GM18867 (cell line): ENCODE measurements at regions not wholly inside any gene's neighbourhood (a gene's known extent, or its start where the extent isn't known, plus 50 kb on each side); places are given as distances from the start of the nearest gene placed in this dataset.

ENCODE experiments used
- ATAC-seq: cut with Tn5 transposase; IDR thresholded peaks from one replicate; pipeline ENCODE4 v1.9.1; 2021; ENCODE audit warnings: mild to moderate bottlenecking, moderate library complexity; ENCODE audit not compliant: unreplicated experiment

DNA sequence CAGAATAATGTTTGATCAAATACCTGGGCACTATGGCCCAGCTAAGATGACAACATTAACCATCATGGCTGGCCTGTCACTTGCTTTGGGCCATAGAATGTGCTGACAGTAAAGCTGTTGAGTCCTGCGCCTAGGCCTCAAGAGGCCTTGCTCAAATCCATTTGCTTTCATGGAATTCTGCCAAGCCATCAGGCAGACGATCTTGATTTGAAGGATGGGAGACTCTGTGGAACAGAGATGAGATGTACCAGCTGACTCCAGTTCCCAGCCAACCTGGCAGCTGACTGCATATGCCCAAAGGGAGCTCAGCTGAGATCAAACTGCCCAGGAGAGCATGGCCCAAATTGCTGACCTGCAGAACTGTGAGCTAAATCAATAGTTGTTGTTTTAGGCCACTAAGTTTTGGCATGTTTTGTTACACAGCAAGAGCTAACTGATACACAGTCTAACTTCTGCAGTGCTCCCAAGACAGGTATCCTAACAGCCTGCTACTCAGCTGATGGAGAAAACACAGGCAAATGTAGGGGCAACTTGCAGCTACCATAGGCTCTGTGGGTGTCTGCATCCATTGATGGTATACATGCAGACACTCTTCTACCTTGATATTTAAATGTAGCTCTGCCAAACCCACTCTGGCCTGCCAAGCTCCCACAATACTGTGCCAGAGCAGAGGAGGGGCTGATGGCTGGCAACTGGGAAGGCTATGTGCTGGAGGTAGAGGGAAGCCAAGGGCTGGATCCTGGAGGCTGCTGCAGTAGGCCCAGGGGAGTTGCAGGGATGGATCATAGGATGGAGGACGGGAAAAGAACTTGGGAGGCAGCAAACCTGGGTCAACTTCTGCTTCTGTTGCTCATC is 55.2 kb upstream of the RNF24 start:
- ATAC-seq = no peak

DNA sequence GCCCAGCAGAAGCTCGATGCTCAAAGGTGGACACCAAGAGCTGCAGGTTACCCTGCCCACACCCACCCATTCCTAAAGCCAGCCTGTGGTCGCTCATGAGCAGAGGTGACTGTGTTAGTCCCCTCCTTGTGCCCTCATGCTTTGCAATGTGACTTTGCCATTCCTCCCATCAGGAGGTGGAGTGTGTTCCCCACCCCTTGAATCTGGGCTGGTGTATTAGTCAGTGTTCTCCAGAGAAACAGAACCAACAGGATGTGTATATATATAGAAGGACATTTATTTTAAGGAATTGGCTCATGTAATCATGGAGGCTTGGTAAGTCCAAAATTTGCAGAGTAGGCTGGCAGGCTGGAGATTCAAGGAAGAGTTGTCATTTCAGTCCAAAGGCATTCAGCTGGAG is 54.4 kb upstream of the RNF24 start:
- ATAC-seq = no peak

DNA sequence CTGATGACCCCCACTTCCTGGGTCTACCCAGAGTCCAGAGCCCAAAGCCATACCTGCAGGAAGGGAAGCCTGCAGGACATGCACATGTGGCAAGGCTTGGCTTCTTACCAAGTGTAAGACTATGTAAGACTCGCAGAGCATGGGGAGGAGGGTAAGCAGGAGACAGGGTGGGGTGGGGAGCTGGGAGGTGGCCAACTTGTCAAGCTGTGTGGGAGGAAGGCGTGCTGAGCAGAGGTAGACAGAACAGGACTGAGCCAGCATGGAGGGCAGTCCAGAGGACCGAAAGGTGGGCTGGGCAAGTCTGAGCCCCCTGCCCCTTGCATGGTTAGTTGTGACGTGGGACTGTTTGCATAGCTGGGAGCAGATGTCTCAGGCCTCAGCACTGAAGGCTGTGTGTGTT is 53.4 kb upstream of the RNF24 start:
- ATAC-seq = no peak

DNA sequence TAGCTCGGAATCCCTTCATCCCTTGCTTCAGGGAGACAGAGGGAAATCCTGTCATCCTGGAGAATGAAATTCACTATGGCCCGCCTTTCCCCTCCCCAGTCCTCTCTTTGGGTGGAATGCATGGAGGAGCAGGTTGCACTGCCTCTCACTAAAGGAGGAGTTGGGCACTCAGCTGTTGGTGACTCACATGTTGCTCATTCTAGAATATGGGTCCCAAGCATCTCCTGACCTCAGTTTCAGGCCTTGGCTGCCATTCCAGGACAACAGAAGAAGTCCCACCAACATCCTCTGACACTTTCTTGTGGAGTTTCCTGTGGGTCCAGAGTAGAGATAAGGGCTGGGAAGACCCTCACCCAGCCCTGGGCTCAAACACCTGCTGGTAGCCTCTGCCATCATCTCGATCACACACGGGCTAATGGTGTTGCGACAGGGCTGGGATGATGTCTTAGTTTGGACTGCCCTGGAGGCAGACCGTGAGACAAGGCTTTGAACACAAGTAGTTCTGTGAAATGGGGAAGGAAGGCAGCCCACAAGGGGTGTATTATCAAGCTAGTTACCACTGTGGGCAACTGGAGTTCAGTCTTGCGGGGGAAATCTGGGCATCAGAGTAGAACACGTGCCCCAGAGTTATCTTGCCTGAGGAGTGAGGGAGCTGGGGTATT is 52.4 kb upstream of the RNF24 start:
- ATAC-seq = no peak

DNA sequence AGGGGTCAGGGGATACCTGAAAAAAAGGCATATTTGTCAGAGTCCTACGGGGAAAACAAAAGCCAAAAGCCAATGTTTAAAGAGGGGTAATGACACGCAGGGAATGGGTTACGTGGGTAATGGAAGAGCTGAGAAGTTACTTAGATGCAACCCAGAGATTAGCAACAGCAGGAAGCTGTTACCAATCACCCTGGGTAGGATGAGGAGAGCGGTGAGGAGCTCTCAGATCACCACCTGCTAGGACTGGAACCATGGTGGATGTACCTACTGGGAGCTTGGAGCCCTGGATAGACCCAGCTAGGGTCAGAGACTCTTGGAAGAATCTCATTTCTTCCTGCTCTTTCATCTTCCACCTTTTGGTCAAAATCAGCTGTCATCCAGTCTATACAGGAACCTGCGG is 51.2 kb upstream of the RNF24 start:
- no peak for ATAC-seq

DNA sequence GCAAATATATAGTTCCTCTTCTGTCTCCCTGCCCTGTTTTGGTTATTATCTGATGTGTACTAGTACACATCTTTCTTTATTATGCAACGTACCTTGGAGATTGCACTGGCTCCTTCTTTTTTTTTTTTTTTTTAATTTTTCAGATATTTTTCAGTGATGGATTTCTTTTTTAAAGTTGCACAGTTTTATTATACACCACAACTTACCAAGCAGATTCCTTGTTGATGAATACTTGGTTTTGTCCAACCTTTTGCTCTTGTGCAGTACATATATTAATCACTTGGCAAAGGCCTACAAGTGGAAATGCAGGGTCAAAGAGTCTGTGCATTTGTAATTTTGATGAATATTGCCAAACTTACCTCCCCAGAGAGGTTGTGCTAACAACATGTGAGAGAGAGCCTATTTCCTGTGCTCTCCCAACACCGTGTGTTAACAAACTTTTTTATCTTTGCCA is 50.1 kb upstream of the RNF24 start:
- ATAC-seq = no peak
